SK-N-SH (cell line): ENCODE measurements at regions not wholly inside any gene's neighbourhood (a gene's known extent, or its start where the extent isn't known, plus 50 kb on each side); places are given as distances from the start of the nearest gene placed in this dataset.

ENCODE experiments used
- CTCF ChIP-seq: fragments of 200-600 bp; sonication (generic); IDR thresholded peaks from 2 replicates; pipeline ENCODE4 v1.6.1; 2017; ENCODE audit warnings: antibody characterized with exemption, mild to moderate bottlenecking, moderate library complexity
- EP300 ChIP-seq, 2 experiments: IDR thresholded peaks; 2 replicates each; pipeline versions ENCODE4 v1.4.0 to v1.6.1; 2012; ENCODE audit warnings: borderline replicate concordance in 1 of 2, low read depth in 1 of 2, low read length in 1 of 2
- GABPA ChIP-seq: IDR thresholded peaks from 2 replicates; pipeline ENCODE4 v1.4.0; 2012; ENCODE audit warnings: low read depth, mild to moderate bottlenecking
- GATA2 ChIP-seq: sonication (generic); formaldehyde crosslinking; IDR thresholded peaks from 2 replicates; pipeline ENCODE4 v1.5.0; 2020; ENCODE audit warnings: mild to moderate bottlenecking, missing genetic modification reagents
- IRF3 ChIP-seq: fragments of 150-350 bp; IDR thresholded peaks from 2 replicates; pipeline ENCODE4 v1.6.1; 2016; ENCODE audit warnings: mild to moderate bottlenecking, low read depth, low read length
- MXI1 ChIP-seq: IDR thresholded peaks from 2 replicates; pipeline ENCODE4 v1.6.1; 2012; ENCODE audit warnings: mild to moderate bottlenecking, low read depth, low read length, improper control_type of control experiment
- POLR2AphosphoS5 ChIP-seq: IDR thresholded peaks from 2 replicates; pipeline ENCODE4 v1.6.1; 2012; ENCODE audit warnings: low read depth, low read length
- REST ChIP-seq: IDR thresholded peaks from 2 replicates; pipeline ENCODE4 v1.6.1; 2012; ENCODE audit warnings: mild to moderate bottlenecking, low read depth, low read length, moderate library complexity
- RFX5 ChIP-seq: IDR thresholded peaks from 2 replicates; pipeline ENCODE4 v1.6.1; 2012; ENCODE audit warnings: mild to moderate bottlenecking, improper control_type of control experiment, low read length
- TEAD4 ChIP-seq: IDR thresholded peaks from 2 replicates; pipeline ENCODE4 v1.4.0; 2012; ENCODE audit warnings: mild to moderate bottlenecking, borderline replicate concordance; ENCODE audit not compliant: insufficient read depth
- USF2 ChIP-seq: fragments of 150-350 bp; IDR thresholded peaks from 2 replicates; pipeline ENCODE4 v1.6.1; 2017; ENCODE audit warnings: antibody characterized with exemption, low read length, low read depth, borderline replicate concordance
- TF ChIP-seq, protein P1 (sequence below): IDR thresholded peaks from 2 replicates; pipeline ENCODE4 v1.4.0; 2012; ENCODE audit warnings: low read depth

- TF ChIP-seq CTCF, result no peak
- no peak for TF ChIP-seq MXI1
- no peak for TF ChIP-seq REST
- TF ChIP-seq, protein P1, sequence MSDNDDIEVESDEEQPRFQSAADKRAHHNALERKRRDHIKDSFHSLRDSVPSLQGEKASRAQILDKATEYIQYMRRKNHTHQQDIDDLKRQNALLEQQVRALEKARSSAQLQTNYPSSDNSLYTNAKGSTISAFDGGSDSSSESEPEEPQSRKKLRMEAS, result no peak
- TF ChIP-seq EP300 (IDR thresholded peaks at IDR 0.05; ENCODE audit: borderline replicate concordance in 1 of 2, low read depth in 1 of 2, low read length in 1 of 2), result no peak
- no peak for TF ChIP-seq USF2
- TF ChIP-seq IRF3, result no peak
- no peak for TF ChIP-seq POLR2AphosphoS5
- TF ChIP-seq TEAD4, result no peak
- no peak for TF ChIP-seq GABPA
- no peak for TF ChIP-seq GATA2
- TF ChIP-seq RFX5, result no peak
Measured at GRCh38 chr3:150314248-150315004, 93.7 kb upstream of the TSC22D2 start.
